Large intestine (tissue), 3 donors: ENCODE measurements at regions not wholly inside any gene's neighbourhood (a gene's known extent, or its start where the extent isn't known, plus 50 kb on each side); places are given as distances from the start of the nearest gene placed in this dataset.

Experiments used
- DNase-seq, 2 donors: peaks; one replicate each; pipeline versions ENCODE4 v3.0.0 to v3.0.0-alpha.2; 2013
- H3K27ac ChIP-seq: one replicate; pipeline ENCODE4 v1.5.1; 2013; ENCODE audit warnings: low read length
- H3K27me3 ChIP-seq: 2 replicates; pipeline ENCODE4 v1.6.1; 2013; ENCODE audit warnings: low read length; ENCODE audit not compliant: control insufficient read depth, insufficient read depth
- H3K36me3 ChIP-seq: 2 replicates; pipeline ENCODE4 v1.6.1; 2013; ENCODE audit warnings: low read length; ENCODE audit not compliant: control insufficient read depth, insufficient read depth
- H3K4me1 ChIP-seq: one replicate; pipeline ENCODE4 v1.6.1; 2013; ENCODE audit warnings: low read length; ENCODE audit not compliant: control insufficient read depth, insufficient read depth
- H3K4me3 ChIP-seq: one replicate; pipeline ENCODE4 v1.5.1; 2013; ENCODE audit warnings: low read length
- H3K9me3 ChIP-seq: one replicate; pipeline ENCODE4 v1.6.1; 2013; ENCODE audit warnings: mild to moderate bottlenecking, low read depth, low read length, moderate library complexity; ENCODE audit not compliant: control insufficient read depth
- WGBS: methylation state at CpG from one replicate; pipeline ENCODE4 v1.1.5; 2013; ENCODE audit warnings: low lambda C conversion rate; ENCODE audit not compliant: insufficient coverage; 5-methylcytosine and 5-hydroxymethylcytosine counted together

GRCh38 chr20:63115651-63116411, 100.1 kb downstream of the YTHDF1 start:
- DNase-seq, result no peak
- H3K4me3 ChIP-seq, result no peak overlapping the region
- no CpG with 5 or more reads among the region's 11 CpGs for WGBS
- peaks cover 12% of the 10 kb centered on the region for H3K27me3 ChIP-seq
- no peak overlapping the region for H3K27ac ChIP-seq
- H3K9me3 ChIP-seq, result no peaks in the 10 kb centered on the region
- H3K4me1 ChIP-seq, result no peaks in the 10 kb centered on the region
- no peaks in the 10 kb centered on the region for H3K36me3 ChIP-seq

- WGBS, result no CpG with 5 or more reads among the region's 16 CpGs
- no peaks in the 10 kb centered on the region for H3K36me3 ChIP-seq
- H3K27me3 ChIP-seq, result peaks cover 12% of the 10 kb centered on the region
- no peak for DNase-seq
- no peak overlapping the region for H3K27ac ChIP-seq
- no peaks in the 10 kb centered on the region for H3K4me1 ChIP-seq
- H3K4me3 ChIP-seq, result no peak overlapping the region
- no peaks in the 10 kb centered on the region for H3K9me3 ChIP-seq
Measured at GRCh38 chr20:63114693-63115311, 101.1 kb downstream of the YTHDF1 start.

GRCh38 chr20:63114006-63114692, 101.8 kb downstream of the YTHDF1 start:
- Histone ChIP-seq H3K27ac (no peak overlapping the region), H3K36me3 (no peaks in the 10 kb centered on the region), H3K27me3 (peaks cover 12% of the 10 kb centered on the region), H3K4me1 (no peaks in the 10 kb centered on the region), H3K4me3 (no peak overlapping the region), H3K9me3 (no peaks in the 10 kb centered on the region)
- 40% methylated on average over 1 of the region's 22 CpGs for WGBS
- no peak for DNase-seq

GRCh38 chr20:63112491-63113219, 103.3 kb downstream of the YTHDF1 start:
- Histone ChIP-seq H3K4me1 (no peaks in the 10 kb centered on the region), H3K27ac (no peak overlapping the region), H3K27me3 (peaks cover 12% of the 10 kb centered on the region), H3K9me3 (no peaks in the 10 kb centered on the region), H3K36me3 (no peaks in the 10 kb centered on the region), H3K4me3 (no peak overlapping the region)
- no peak for DNase-seq
- no CpG with 5 or more reads among the region's 10 CpGs for WGBS

- no peaks in the 10 kb centered on the region for H3K36me3 ChIP-seq
- DNase-seq, result no peak
- H3K9me3 ChIP-seq, result peaks cover 7% of the 10 kb centered on the region
Measured at GRCh38 chr20:63108247-63108646, 101.5 kb upstream of the BHLHE23 start.

GRCh38 chr20:63107449-63108200, 100.9 kb upstream of the BHLHE23 start:
- WGBS, result no CpG with 5 or more reads among the region's 8 CpGs
- H3K4me3 ChIP-seq, result no peak overlapping the region
- H3K27ac ChIP-seq, result no peak overlapping the region
- H3K9me3 ChIP-seq, result peaks cover 11% of the 10 kb centered on the region
- no peak for DNase-seq
- H3K27me3 ChIP-seq, result peaks cover 9% of the 10 kb centered on the region
- H3K4me1 ChIP-seq, result peaks cover 2% of the 10 kb centered on the region
- no peaks in the 10 kb centered on the region for H3K36me3 ChIP-seq

More at GRCh38 chr20:63108247-63108646, 101.5 kb upstream of the BHLHE23 start:
- H3K27ac ChIP-seq, result no peak overlapping the region
- H3K4me1 ChIP-seq, result no peaks in the 10 kb centered on the region
- peaks cover 4% of the 10 kb centered on the region for H3K27me3 ChIP-seq
- H3K4me3 ChIP-seq, result no peak overlapping the region
- 100% methylated on average over 3 of the region's 9 CpGs for WGBS

- no peaks in the 10 kb centered on the region for H3K36me3 ChIP-seq
- no peak overlapping the region for H3K27ac ChIP-seq
- peaks cover 2% of the 10 kb centered on the region for H3K4me1 ChIP-seq
- H3K9me3 ChIP-seq, result peaks cover 11% of the 10 kb centered on the region
- H3K27me3 ChIP-seq, result peaks cover 13% of the 10 kb centered on the region
- no CpG with 5 or more reads among the region's 16 CpGs for WGBS
- DNase-seq, result no peak
- no peak overlapping the region for H3K4me3 ChIP-seq
Measured at GRCh38 chr20:63106765-63107448, 100.1 kb upstream of the BHLHE23 start.

- H3K4me3 ChIP-seq, result no peak overlapping the region
- peaks cover 2% of the 10 kb centered on the region for H3K4me1 ChIP-seq
- no peaks in the 10 kb centered on the region for H3K36me3 ChIP-seq
- H3K27ac ChIP-seq, result no peak overlapping the region
- H3K27me3 ChIP-seq, result peaks cover 18% of the 10 kb centered on the region
- DNase-seq, result no peak
- no CpG with 5 or more reads among the region's 15 CpGs for WGBS
- peaks cover 11% of the 10 kb centered on the region for H3K9me3 ChIP-seq
Measured at GRCh38 chr20:63106108-63106764, 99.5 kb upstream of the BHLHE23 start.
